IMR-90 (cell line): ENCODE measurements at regions not wholly inside any gene's neighbourhood (a gene's known extent, or its start where the extent isn't known, plus 50 kb on each side); places are given as distances from the start of the nearest gene placed in this dataset.

Source experiments
- ATAC-seq: fragments of 200-7000 bp; cut with Tn5 transposase; 2 replicates; pipeline ENCODE4 v1.9.1; 2020; ENCODE audit warnings: low read depth, mild to moderate bottlenecking, moderate library complexity
- BruUV-seq: library from RNA; stranded (reverse); fragments of 400-500 nt; replicated peaks from 2 replicates; lab custom pipeline; 2021; lab: Mats Ljungman, UMichigan
- CTCF ChIA-PET: fragments of 300-600 bp; formaldehyde crosslinking; extraction: SDS; loops from one replicate; lab custom pipeline; 2021; ENCODE audit warnings: antibody characterized with exemption; lab: Yijun Ruan, JAX
- POLR2A ChIA-PET: fragments of 300-600 bp; sonication (Branson Sonifier 250); formaldehyde crosslinking; loops from one replicate; lab custom pipeline; 2022; ENCODE audit warnings: antibody characterized with exemption; ENCODE audit not compliant: unreplicated experiment; lab: Charles Lee
- DNase-seq: peaks from one replicate; pipeline ENCODE4 v3.0.0; 2013
- H2AFZ ChIP-seq: replicated peaks from 2 replicates; pipeline ENCODE3; 2013; ENCODE audit warnings: low read length, mild to moderate bottlenecking; ENCODE audit not compliant: poor library complexity
- H2AK5ac ChIP-seq: 2 replicates; pipeline ENCODE4 v1.6.1; 2013; ENCODE audit warnings: low read depth, low read length, inconsistent platforms
- H2AK9ac ChIP-seq: replicated peaks from 2 replicates; pipeline ENCODE3; 2013; ENCODE audit warnings: mild to moderate bottlenecking, low read depth, low read length, moderate library complexity; ENCODE audit not compliant: poor library complexity
- H2BK120ac ChIP-seq: 2 replicates; pipeline ENCODE4 v1.6.1; 2013; ENCODE audit warnings: low read depth, low read length, inconsistent platforms
- H2BK15ac ChIP-seq: 3 replicates; pipeline ENCODE4 v1.6.1; 2013; ENCODE audit warnings: low read depth, low read length, inconsistent platforms
- H2BK20ac ChIP-seq: 2 replicates; pipeline ENCODE4 v1.6.1; 2013; ENCODE audit warnings: low read depth, mild to moderate bottlenecking, inconsistent platforms, low read length, moderate library complexity
- H2BK5ac ChIP-seq: 2 replicates; pipeline ENCODE4 v1.6.1; 2013; ENCODE audit warnings: mild to moderate bottlenecking, low read depth, low read length, inconsistent platforms; ENCODE audit not compliant: poor library complexity, severe bottlenecking
- H3K14ac ChIP-seq: replicated peaks from 2 replicates; pipeline ENCODE4 v1.6.1; 2013; ENCODE audit warnings: low read depth, low read length, inconsistent platforms
- H3K18ac ChIP-seq: 2 replicates; pipeline ENCODE4 v1.6.1; 2013; ENCODE audit warnings: low read depth, low read length, control low read depth
- H3K23ac ChIP-seq: 2 replicates; pipeline ENCODE4 v1.6.1; 2013; ENCODE audit warnings: low read depth, low read length, inconsistent platforms
- H3K27ac ChIP-seq: 2 replicates; pipeline ENCODE4 v1.5.1; 2013; ENCODE audit warnings: mild to moderate bottlenecking, control low read depth, low read length; ENCODE audit not compliant: insufficient read depth
- H3K27me3 ChIP-seq: 2 replicates; pipeline ENCODE4 v1.6.1; 2013; ENCODE audit warnings: low read length; ENCODE audit not compliant: control insufficient read depth, insufficient read depth
- H3K36me3 ChIP-seq: 2 replicates; pipeline ENCODE4 v1.6.1; 2013; ENCODE audit warnings: low read length, mixed read lengths; ENCODE audit not compliant: control insufficient read depth, insufficient read depth
- H3K4ac ChIP-seq: 2 replicates; pipeline ENCODE4 v1.6.1; 2013; ENCODE audit warnings: low read depth, low read length, inconsistent platforms
- H3K4me1 ChIP-seq: 2 replicates; pipeline ENCODE4 v1.6.1; 2013; ENCODE audit warnings: low read length, mixed read lengths; ENCODE audit not compliant: control insufficient read depth, insufficient read depth
- H3K4me2 ChIP-seq: 2 replicates; pipeline ENCODE4 v1.6.1; 2013; ENCODE audit warnings: low read depth, mild to moderate bottlenecking, control low read depth, low read length, moderate library complexity
- H3K4me3 ChIP-seq: 2 replicates; pipeline ENCODE4 v1.5.1; 2013; ENCODE audit warnings: low read depth, mild to moderate bottlenecking, control low read depth, low read length, moderate library complexity; ENCODE audit not compliant: insufficient read depth
- H3K56ac ChIP-seq: 2 replicates; pipeline ENCODE4 v1.6.1; 2013; ENCODE audit warnings: low read length, inconsistent platforms; ENCODE audit not compliant: insufficient read depth; ENCODE audit errors: extremely low read depth
- H3K79me1 ChIP-seq, 2 experiments: 2 replicates each; pipeline ENCODE4 v1.6.1; 2013; ENCODE audit warnings: low read length in 2 of 2, inconsistent platforms in 1 of 2, low read depth in 1 of 2
- H3K9ac ChIP-seq: 2 replicates; pipeline ENCODE4 v1.6.1; 2013; ENCODE audit warnings: low read depth, low read length, control low read depth
- H3K9me1 ChIP-seq: 2 replicates; pipeline ENCODE4 v1.6.1; 2013; ENCODE audit warnings: low read length, inconsistent platforms; ENCODE audit not compliant: insufficient read depth
- H3K9me3 ChIP-seq: 2 replicates; pipeline ENCODE4 v1.6.1; 2013; ENCODE audit warnings: low read length; ENCODE audit not compliant: control insufficient read depth, insufficient read depth
- H4K20me1 ChIP-seq: 2 replicates; pipeline ENCODE4 v1.6.1; 2013; ENCODE audit warnings: low read length, inconsistent platforms; ENCODE audit not compliant: insufficient read depth
- H4K5ac ChIP-seq: 2 replicates; pipeline ENCODE4 v1.6.1; 2013; ENCODE audit warnings: mild to moderate bottlenecking, low read depth, low read length, control low read depth
- H4K8ac ChIP-seq, 2 experiments: 2 replicates each; pipeline ENCODE4 v1.6.1; 2013; ENCODE audit warnings: low read depth in 2 of 2, low read length in 2 of 2, control low read depth in 1 of 2, inconsistent platforms in 1 of 2
- H4K91ac ChIP-seq: 2 replicates; pipeline ENCODE4 v1.6.1; 2013; ENCODE audit warnings: low read depth, low read length, inconsistent platforms; ENCODE audit not compliant: insufficient read depth
- BHLHE40 ChIP-seq: fragments of 150-350 bp; IDR thresholded peaks from 2 replicates; pipeline ENCODE4 v1.6.1; 2016; ENCODE audit warnings: mild to moderate bottlenecking, low read depth, low read length
- CTCF ChIP-seq: conservative IDR thresholded peaks from 2 replicates; pipeline ENCODE4 v1.5.1; 2012; ENCODE audit warnings: mild to moderate bottlenecking, low read depth, low read length, improper control_type of control experiment
- ELK1 ChIP-seq: fragments of 150-350 bp; IDR thresholded peaks from 2 replicates; pipeline ENCODE4 v1.6.1; 2016; ENCODE audit warnings: low read depth, mild to moderate bottlenecking, low read length, moderate library complexity, borderline replicate concordance
- MAFK ChIP-seq: IDR thresholded peaks from 2 replicates; pipeline ENCODE4 v1.6.1; 2012; ENCODE audit warnings: low read depth, low read length, improper control_type of control experiment
- MAZ ChIP-seq: IDR thresholded peaks from 2 replicates; pipeline ENCODE4 v1.6.1; 2012; ENCODE audit warnings: low read depth, mild to moderate bottlenecking, low read length, improper control_type of control experiment, moderate library complexity, borderline replicate concordance
- POLR2A ChIP-seq: IDR thresholded peaks from 2 replicates; pipeline ENCODE4 v1.6.1; 2012; ENCODE audit warnings: mild to moderate bottlenecking, low read depth, low read length
- RAD21 ChIP-seq: IDR thresholded peaks from 2 replicates; pipeline ENCODE4 v1.6.1; 2012; ENCODE audit warnings: low read length, improper control_type of control experiment
- SMC3 ChIP-seq: fragments of 150-350 bp; IDR thresholded peaks from 2 replicates; pipeline ENCODE4 v1.6.1; 2016; ENCODE audit warnings: low read depth, mild to moderate bottlenecking, antibody characterized with exemption, low read length, moderate library complexity
- USF2 ChIP-seq: fragments of 150-350 bp; IDR thresholded peaks from 2 replicates; pipeline ENCODE4 v1.6.1; 2017; ENCODE audit warnings: mild to moderate bottlenecking, antibody characterized with exemption, low read length, low read depth
- WGBS, 2 experiments: methylation state at CpG; one replicate each; pipeline versions ENCODE4 v1.1.5 to v1.1.7; 2013; ENCODE audit warnings: missing lambda C conversion rate in 2 of 2; ENCODE audit not compliant: insufficient read length in 1 of 2; ENCODE audit errors: extremely low coverage in 2 of 2; 5-methylcytosine and 5-hydroxymethylcytosine counted together
- dilution Hi-C: fragments of 300-500 bp; cut with HindIII; formaldehyde crosslinking; loops from one replicate; pipeline ENCODE4 v1.14.3; 2018; ENCODE audit warnings: low sequenced_read_pairs; ENCODE audit not compliant: unreplicated experiment
- in situ Hi-C: fragments of 300-500 bp; cut with MboI; formaldehyde crosslinking; loops from 3 replicates; pipeline ENCODE4 v1.14.3; 2019; ENCODE audit warnings: low sequenced_read_pairs, inconsistent platforms, mixed read lengths
- intact Hi-C: fragments of 100-400 bp; cut with micrococcal nuclease; formaldehyde crosslinking; loops from 2 replicates; pipeline ENCODE4 v1.10.0; 2022

- Histone ChIP-seq H3K79me1 (no peaks in the 10 kb centered on the region), H2BK15ac (peak overlapping the region; percentile 56; the same call in 2 of the 3 replicates), H4K20me1 (no peaks in the 10 kb centered on the region), H4K8ac (peak overlapping the region; percentile 72 to 91), H2BK5ac (peak overlapping the region; percentile 97), H3K23ac (peak overlapping the region; percentile 92), H2AK9ac (peak overlapping the region; percentile 85), H3K4me2 (peak overlapping the region; percentile 87), H4K91ac (peak overlapping the region; percentile 98), H3K27me3 (no peaks in the 10 kb centered on the region; the same call in 1 of the 2 replicates), H3K18ac (peak overlapping the region; percentile 97), H3K36me3 (no peaks in the 10 kb centered on the region), H3K9me1 (no peaks in the 10 kb centered on the region), H2BK120ac (peak overlapping the region; percentile 100), H3K4me1 (no peaks in the 10 kb centered on the region), H3K4me3 (peak overlapping the region; percentile 65), H3K27ac (peak overlapping the region; percentile 99), H3K9me3 (peaks cover 4% of the 10 kb centered on the region; the same call in 1 of the 2 replicates), H3K4ac (peak overlapping the region; percentile 98), H2BK20ac (peak overlapping the region; percentile 98), H2AFZ (peak overlapping the region; percentile 95), H3K56ac (peak overlapping the region; percentile 97; the same call in 1 of the 2 replicates), H3K14ac (peak overlapping the region; percentile 95), H2AK5ac (no peak overlapping the region), H3K9ac (peak overlapping the region; percentile 95), H4K5ac (peak overlapping the region; percentile 92)
- ChIA-PET CTCF (no interaction called here), POLR2A (no interaction called here)
- TF ChIP-seq POLR2A (no peak), MAZ (peak; percentile 86), USF2 (no peak), MAFK (no peak), BHLHE40 (no peak), RAD21 (peak; percentile 75), SMC3 (0 out of 2 replicates have a peak, but pooled peaks have one; percentile 16), ELK1 (no peak), CTCF (peak; percentile 67)
- dilution Hi-C loops, result no loop called here
- intact Hi-C loops, result loop anchor here (1.0 to 2.0 kb wide), 5 partner anchors 18 to 94 kb away; no protein-coding TSS in a partner anchor
- ATAC-seq (peak; percentile 72), DNase-seq (peak; percentile 86)
- no TSS peak for BruUV-seq
- 34% methylated on average over 8 of the region's 19 CpGs; no CpG with 5 or more reads in 1 of the 2 experiments for WGBS, 2 experiments
- in situ Hi-C loops, result no loop called here
Measured at GRCh38 chrX:131728295-131729145, 184.6 kb downstream of the OR13H1 start.
